NCI-H2029 (cell line): ENCODE measurements at regions not wholly inside any gene's neighbourhood (a gene's known extent, or its start where the extent isn't known, plus 50 kb on each side); places are given as distances from the start of the nearest gene placed in this dataset.

Source experiments
- DNase-seq: peaks from one replicate; lab custom pipeline; 2025; lab: John Stamatoyannopoulos, UW

DNA sequence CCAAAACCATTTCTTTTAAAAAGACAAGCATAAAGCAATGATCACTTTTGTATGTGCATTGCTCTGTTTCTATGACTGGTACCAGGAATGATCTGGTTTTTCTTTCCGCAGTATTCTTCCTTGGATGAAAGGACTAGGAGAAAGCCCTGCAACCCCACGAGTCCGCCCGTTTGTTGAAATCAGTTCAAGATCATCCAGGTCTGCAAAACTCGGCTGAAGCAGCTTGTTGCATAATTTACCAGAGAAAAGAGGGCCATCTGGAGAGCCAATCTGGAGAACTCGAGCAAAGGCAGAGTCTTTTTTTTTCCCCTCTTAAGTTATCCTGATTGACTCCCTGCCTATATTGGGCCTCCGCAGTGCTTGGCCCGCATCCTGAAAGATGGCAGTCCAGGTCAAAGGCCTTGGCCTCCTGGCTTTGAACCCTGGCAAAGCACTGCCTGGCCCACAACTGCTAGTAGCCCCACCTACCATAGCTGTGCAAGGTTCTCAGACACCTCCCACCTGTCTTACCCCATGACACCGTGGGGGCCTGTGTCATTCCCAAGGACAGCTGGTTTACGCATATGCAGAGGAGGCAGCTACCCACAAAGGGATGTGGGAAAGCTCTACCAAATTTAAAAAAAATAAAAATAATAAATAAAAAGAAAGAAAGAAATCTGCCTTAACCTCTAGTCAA lies 572.2 kb downstream of the INHBA start:
- no peak for DNase-seq

DNA sequence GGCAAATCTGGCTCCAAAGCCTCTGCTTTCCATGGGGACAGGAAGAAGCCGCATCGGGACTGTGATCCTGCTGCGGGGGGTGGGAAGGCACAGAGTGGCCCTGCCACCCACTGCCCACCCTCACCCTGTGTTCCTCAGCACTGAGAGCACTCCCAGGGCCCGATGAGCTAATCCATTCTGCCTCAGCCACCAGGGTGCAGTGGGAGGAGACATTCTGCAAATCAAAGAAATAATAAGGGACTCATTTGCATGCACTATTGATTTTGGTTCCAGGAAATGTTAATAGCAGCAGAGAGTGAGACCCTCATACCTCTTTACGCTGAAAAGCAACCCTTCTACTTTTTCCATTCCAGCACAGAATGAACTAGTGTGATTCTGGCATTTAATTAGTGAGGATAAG lies 572.8 kb downstream of the INHBA start:
- DNase-seq, result no peak

DNA sequence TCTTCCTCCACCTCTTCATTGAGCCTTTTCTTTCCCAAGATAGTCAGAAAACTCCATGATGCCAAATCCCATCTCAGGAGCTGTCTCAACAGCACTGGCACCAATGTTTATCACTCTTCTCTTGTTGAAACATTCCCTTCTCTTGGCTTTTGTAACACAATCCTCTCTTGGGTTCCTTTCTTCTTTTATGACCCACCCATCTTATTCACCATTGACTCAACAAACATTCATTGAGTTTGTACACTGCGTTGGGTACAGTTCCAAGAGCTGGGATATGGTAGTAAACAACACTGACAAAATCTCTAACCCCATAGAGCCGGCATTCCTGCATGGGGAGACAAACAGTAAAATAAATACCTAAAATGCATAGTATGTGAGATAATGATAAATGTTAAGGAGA lies 577.5 kb downstream of the INHBA start:
- no peak for DNase-seq

DNA sequence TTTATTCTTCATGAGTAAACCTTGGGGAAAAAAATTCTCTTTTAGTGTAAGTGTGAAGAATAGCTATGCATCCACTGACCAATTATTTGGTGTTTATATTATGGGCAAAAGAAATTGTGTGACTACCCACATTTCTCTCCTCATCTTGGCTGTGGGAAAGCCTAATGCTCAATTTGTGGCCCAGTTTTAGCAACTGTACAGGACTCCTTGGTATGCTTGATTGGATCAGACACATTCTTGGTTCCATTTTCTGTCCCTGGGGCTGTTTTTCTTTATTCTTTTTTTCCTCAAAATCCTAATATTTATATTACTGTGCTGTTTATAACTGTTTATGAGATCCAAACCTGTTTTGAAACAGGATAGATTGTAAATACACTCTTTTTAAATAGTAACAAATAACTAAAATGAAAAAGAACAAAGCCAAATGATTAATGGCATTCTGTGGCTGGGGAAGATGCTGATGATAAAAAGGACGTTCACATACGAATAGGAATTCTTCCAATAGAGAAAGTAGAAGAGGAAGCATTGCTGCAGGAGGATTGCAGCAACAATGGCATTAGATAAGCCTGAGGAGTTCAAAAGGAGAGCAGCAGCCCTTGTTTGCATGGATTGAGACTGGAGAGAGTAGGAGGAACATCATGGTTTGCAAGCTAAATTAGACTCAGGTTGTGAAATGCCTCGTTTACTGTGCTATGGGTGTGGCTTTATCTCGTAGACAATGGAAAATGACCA lies 580.5 kb downstream of the INHBA start:
- DNase-seq, result no peak

- no peak for DNase-seq
Observed at GRCh38 chr7:41121228-41121627, 581.7 kb downstream of the INHBA start.

DNA sequence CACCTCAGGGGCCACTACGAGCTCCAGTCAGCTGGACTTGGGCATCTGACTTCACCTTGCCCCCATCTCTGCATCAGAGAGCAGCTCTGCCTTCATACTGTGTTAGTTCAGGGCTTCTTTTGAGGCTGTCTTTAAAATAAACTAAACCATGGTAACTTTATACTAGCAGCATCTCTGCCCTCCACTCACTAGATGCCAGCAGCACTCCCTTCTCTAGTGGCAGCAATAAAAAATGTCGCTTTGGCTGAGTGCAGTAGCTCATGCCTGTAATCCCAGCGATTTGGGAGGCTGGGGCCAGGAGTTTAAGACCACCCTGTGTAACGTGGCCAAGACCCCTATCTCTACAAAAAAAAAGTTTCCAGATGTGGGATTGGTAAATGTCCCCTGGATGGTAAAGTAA lies 584.4 kb downstream of the INHBA start:
- no peak for DNase-seq

DNA sequence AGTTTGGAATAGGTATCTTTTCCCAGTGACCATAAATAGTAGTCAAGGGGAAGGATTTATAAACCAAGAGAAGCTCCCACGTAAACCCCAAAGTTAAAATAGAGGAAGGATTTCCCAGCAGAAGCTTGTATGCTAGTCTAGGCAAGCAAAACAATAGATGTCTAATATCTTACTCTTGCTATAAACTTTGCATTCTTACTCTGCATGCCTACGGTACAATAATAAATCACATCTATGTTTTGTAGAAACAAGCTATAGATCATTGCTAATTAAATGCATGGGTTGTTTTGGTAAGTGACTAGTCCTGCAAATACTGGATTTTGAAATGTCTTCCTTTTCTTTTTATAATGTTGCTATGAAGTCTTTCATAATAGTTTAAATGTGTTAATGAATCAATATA lies 585.5 kb downstream of the INHBA start:
- no peak for DNase-seq

DNA sequence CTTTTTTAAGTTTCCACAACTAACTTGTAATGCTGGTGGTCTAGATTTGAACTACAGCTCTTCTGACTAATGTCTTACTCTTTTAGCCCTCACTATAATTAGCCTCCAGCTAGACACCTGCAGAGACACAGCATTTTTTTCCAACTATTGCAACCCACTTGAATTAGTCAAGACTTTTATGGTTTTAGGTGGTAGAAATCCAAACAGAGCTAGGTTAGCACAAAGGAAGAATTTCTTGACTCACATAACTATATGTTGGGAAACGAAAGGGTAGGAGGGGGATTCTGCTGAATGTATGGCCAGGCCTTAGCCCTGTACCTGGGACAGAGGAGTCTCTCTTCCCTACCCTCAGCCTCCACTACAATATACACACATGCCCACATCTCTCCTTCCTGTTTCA lies 586.1 kb downstream of the INHBA start:
- DNase-seq, result no peak

GRCh38 chr7:41116337-41116736 lies 586.6 kb downstream of the INHBA start:
- no peak for DNase-seq

- DNase-seq, result no peak
Observed at GRCh38 chr7:41114691-41115090, 588.2 kb downstream of the INHBA start.

DNA sequence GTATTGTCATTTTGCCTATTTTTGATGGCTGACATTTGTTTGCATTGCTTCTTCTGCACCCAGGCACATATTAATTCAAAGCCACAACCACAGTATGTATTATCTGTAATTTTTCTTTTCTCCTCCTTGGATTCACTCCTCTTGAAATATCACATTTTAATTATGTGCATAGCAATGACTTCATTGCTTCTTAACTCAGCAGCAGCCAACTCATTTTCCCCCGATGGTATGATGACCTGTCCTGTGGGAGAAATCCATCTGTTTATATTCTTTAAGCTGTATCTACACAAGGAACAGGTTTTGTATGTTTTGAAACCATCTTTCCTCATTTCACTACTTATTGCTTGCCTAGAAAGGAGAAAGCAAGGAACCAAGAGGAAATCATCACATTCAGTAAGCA lies 588.8 kb downstream of the INHBA start:
- no peak for DNase-seq

DNA sequence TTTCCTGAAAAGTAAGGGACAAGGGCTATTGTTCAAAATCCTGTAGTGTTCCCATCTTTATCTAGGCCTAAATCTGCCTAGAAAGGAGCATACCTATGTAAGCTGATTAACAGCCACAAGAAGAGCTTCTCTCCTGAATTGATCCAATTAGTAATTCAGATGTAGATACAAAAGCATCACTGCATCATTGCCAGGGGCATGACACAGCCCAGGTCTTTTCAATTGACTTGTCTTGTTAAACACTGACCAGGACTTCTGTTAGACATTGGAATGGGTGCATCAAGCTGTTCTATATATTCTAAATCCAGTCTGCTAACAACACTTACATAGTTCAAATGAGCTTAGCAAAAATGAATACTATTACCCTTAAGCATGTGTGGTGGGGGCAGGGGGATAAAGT lies 589.2 kb downstream of the INHBA start:
- DNase-seq, result no peak

DNA sequence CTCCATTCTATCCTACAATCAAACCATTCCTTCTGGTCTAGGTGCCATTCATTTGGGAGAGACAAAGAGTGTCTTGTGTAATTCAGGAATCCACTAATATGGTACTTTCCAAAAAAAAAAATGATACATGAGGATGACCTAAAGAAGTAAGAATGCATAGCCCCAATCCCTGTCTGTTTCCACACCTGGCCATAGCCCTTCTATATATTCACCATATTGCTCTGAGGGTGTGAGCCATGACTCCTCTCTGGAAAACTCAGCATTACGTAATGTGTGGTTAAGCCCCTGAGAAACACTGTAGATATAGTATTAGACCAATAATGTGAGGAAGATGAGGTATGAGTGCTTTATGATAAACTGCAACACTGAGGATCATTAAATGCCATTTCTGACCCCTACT lies 592.7 kb downstream of the INHBA start:
- DNase-seq, result no peak

DNA sequence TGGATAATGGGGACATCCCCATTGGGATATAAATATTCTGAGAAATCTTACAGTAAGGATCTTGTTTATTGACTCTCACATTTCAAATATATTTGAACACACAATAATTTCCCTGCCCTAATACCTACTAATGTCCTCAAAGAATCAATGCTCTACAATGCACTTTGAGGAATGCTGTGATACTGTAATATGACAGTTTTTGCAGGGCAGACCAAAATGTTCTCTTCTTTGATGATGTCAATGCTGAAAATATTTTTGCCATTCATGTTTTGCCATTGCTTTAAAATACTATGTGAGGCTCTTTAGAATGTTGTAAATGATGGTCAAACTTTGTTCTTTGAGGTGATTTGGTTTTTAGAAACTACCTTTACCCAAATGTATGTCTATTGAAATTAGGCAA lies 594.1 kb downstream of the INHBA start:
- no peak for DNase-seq

GRCh38 chr7:41107938-41108448 lies 594.9 kb downstream of the INHBA start:
- no peak for DNase-seq

DNA sequence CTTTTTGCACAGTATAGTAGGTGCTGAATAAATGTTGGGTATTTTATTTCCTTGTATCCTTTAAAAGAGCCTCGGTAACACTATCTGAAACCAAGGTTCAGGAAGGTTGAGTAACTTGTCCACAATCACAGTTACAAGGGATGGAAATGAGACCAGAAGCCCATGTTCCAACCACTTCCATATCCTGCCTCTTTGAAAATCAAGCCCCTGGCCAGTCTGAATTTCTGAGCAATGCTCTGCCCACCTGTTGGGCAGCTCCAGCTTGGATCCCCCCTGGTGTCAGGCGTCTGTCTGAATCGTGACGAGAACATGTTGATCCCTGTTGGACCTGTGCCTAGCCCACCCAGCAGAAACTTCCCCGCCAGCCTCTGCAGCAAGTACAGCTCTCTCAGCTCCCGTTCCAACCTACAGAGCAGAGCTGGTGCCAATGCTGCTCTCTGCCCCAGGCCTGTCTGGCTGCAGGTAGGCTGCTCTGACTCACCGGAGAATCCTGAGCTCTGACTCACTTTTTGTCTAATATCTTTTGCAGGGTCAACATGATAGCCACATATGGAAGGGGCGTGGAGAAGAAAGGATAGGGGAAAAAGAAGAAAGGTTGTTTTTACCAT lies 595.5 kb downstream of the INHBA start:
- DNase-seq, result no peak

DNA sequence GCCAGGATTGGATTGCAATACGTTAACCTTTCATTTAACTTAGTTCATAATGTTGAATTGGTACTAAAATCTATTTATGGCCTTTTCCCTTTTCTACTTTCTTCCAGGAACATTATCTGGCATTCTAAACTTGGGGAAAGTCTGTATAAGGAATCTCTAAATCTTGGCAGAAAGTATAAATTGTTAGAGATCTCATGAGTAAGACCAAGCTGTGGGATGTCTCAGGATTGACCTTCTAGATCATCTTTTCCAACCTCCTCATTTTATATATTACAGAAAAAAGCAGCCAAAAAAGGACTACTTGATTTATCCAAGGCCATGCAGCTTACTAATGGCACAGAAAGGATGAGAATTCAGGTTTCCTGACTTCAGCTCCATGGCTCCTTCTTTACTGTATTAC lies 598.3 kb downstream of the INHBA start:
- DNase-seq, result no peak

GRCh38 chr7:41103331-41103730 lies 599.6 kb downstream of the INHBA start:
- DNase-seq, result no peak

DNA sequence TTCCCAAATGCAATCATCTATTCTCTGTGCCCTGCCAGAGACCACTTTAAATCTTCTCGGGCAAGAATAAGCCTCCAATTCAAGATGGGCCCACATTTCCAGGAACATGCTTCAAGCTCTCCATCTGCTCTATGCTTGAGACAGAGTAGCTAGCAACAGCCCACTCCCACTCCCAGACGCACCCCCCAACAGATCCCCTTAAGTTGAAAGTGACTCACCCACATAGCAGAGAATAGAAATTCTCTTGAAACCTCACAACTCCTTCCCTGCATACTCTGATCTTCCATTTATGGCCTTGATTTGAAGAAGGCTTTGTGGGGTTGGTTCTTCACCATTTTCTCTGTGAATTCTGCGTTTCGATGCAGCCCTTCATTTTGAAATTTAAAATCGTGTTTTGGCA lies 604.0 kb downstream of the INHBA start:
- no peak for DNase-seq

DNA sequence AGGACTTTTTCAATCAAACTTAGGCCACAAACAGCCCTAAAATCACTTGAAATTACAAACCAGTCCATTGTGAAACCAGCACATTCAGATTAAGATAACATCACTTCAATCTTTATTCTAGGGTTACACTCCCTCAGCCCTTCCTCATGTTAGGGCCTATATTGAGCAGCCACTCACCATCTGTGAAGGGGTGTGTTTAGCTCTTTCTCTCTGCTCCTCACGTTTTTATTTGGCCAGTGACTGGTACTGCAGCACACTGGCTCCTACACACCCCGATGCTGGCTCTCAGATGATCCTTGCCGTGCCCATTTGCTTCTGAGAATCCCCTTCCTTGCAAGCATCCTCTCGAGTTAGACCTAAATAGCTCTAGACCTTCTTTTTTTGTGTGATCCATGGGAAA lies 604.5 kb downstream of the INHBA start:
- no peak for DNase-seq

DNA sequence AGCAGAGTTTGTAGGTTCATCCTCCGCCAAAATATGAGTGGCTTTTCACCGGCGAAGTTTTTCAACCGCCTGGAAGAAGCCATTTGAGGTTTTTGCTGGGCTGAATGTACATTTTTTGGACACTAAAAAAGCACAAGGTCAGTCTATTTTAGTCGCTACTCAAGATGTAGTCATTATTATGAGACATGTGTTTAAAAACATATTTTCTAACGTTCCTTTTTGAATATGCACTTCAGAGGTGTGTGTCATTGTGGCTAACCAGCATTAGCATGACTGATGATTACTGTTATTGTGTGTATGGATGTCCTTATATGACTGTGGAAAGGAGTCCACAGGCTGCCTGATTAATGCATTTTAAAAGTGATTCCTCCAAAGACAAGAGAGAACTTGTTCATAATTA lies 605.4 kb downstream of the INHBA start:
- DNase-seq, result no peak

GRCh38 chr7:41096917-41097316 lies 606.0 kb downstream of the INHBA start:
- no peak for DNase-seq

GRCh38 chr7:41093141-41093540 lies 609.7 kb downstream of the INHBA start:
- no peak for DNase-seq
